T-helper 1 cell treated with Interleukin-12 subunit alpha and Interleukin-12 subunit beta and Interleukin-4 antibody, amounts not matched to agents 30 μg/mL and 1 μg/mL, for 36 hours (primary cell): ENCODE measurements at regions not wholly inside any gene's neighbourhood (a gene's known extent, or its start where the extent isn't known, plus 50 kb on each side); places are given as distances from the start of the nearest gene placed in this dataset.

Experiments
- H3K27ac Mint-ChIP-seq: one replicate; pipeline ENCODE4 v1.8.0; 2021; ENCODE audit warnings: mild to moderate bottlenecking, mixed read lengths
- H3K27me3 Mint-ChIP-seq: one replicate; pipeline ENCODE4 v1.8.0; 2021; ENCODE audit warnings: low read depth, mixed read lengths
- H3K36me3 Mint-ChIP-seq: one replicate; pipeline ENCODE4 v1.8.0; 2021; ENCODE audit warnings: low read depth, mixed read lengths
- H3K4me1 Mint-ChIP-seq: one replicate; pipeline ENCODE4 v1.8.0; 2021; ENCODE audit warnings: low read depth, mixed read lengths
- H3K4me3 Mint-ChIP-seq: one replicate; pipeline ENCODE4 v1.8.0; 2021; ENCODE audit warnings: mild to moderate bottlenecking, moderate library complexity, mixed read lengths
- H3K9me3 Mint-ChIP-seq: one replicate; pipeline ENCODE4 v1.8.0; 2021; ENCODE audit warnings: mixed read lengths

GRCh38 chr1:38580594-38580993 is 279.0 kb downstream of the RRAGC start:
- Mint-ChIP-seq H3K27ac (no peak overlapping the region), H3K4me1 (peaks cover 13% of the 10 kb centered on the region), H3K27me3 (peaks cover 66% of the 10 kb centered on the region), H3K36me3 (peaks cover 3% of the 10 kb centered on the region), H3K9me3 (peaks cover 4% of the 10 kb centered on the region), H3K4me3 (no peak overlapping the region)

- Mint-ChIP-seq H3K4me3 (no peak overlapping the region), H3K27me3 (peaks cover 67% of the 10 kb centered on the region), H3K36me3 (peaks cover 3% of the 10 kb centered on the region)
Measured at GRCh38 chr1:38579056-38579455, 280.5 kb downstream of the RRAGC start.

GRCh38 chr1:38578271-38578951 is 281.2 kb downstream of the RRAGC start:
- Mint-ChIP-seq H3K4me3 (peak overlapping the region; percentile 68), H3K36me3 (peaks cover 3% of the 10 kb centered on the region), H3K27ac (no peak overlapping the region), H3K4me1 (peaks cover 6% of the 10 kb centered on the region), H3K9me3 (peaks cover 3% of the 10 kb centered on the region), H3K27me3 (peaks cover 61% of the 10 kb centered on the region)

More at GRCh38 chr1:38579056-38579455, 280.5 kb downstream of the RRAGC start:
- Mint-ChIP-seq H3K27ac (no peak overlapping the region), H3K9me3 (peaks cover 4% of the 10 kb centered on the region), H3K4me1 (peaks cover 6% of the 10 kb centered on the region)

GRCh38 chr1:38577937-38578270 is 281.7 kb downstream of the RRAGC start:
- H3K4me3 Mint-ChIP-seq, result peak overlapping the region; percentile 68

GRCh38 chr1:38577385-38577784 is 282.2 kb downstream of the RRAGC start:
- no peak overlapping the region for H3K4me3 Mint-ChIP-seq
- peaks cover 59% of the 10 kb centered on the region for H3K27me3 Mint-ChIP-seq
- peaks cover 3% of the 10 kb centered on the region for H3K36me3 Mint-ChIP-seq
- no peak overlapping the region for H3K27ac Mint-ChIP-seq
- no peaks in the 10 kb centered on the region for H3K9me3 Mint-ChIP-seq
- H3K4me1 Mint-ChIP-seq, result peaks cover 6% of the 10 kb centered on the region

More at GRCh38 chr1:38577937-38578270, 281.7 kb downstream of the RRAGC start:
- Mint-ChIP-seq H3K27ac (no peak overlapping the region), H3K27me3 (peaks cover 61% of the 10 kb centered on the region), H3K9me3 (no peaks in the 10 kb centered on the region), H3K36me3 (peaks cover 3% of the 10 kb centered on the region), H3K4me1 (peaks cover 6% of the 10 kb centered on the region)

- Mint-ChIP-seq H3K36me3 (peaks cover 3% of the 10 kb centered on the region), H3K27me3 (peaks cover 62% of the 10 kb centered on the region), H3K4me3 (no peak overlapping the region), H3K27ac (no peak overlapping the region), H3K9me3 (no peaks in the 10 kb centered on the region), H3K4me1 (peaks cover 6% of the 10 kb centered on the region)
Measured at GRCh38 chr1:38576241-38576640, 283.3 kb downstream of the RRAGC start.

- Mint-ChIP-seq H3K4me1 (peaks cover 1% of the 10 kb centered on the region), H3K9me3 (no peaks in the 10 kb centered on the region), H3K27me3 (peaks cover 52% of the 10 kb centered on the region), H3K4me3 (no peak overlapping the region), H3K36me3 (no peaks in the 10 kb centered on the region), H3K27ac (no peak overlapping the region)
Measured at GRCh38 chr1:38571726-38572125, 287.8 kb downstream of the RRAGC start.

- Mint-ChIP-seq H3K27me3 (peaks cover 55% of the 10 kb centered on the region), H3K9me3 (no peaks in the 10 kb centered on the region), H3K4me1 (no peaks in the 10 kb centered on the region), H3K27ac (no peak overlapping the region), H3K4me3 (no peak overlapping the region), H3K36me3 (no peaks in the 10 kb centered on the region)
Measured at GRCh38 chr1:38570657-38570975, 289.0 kb downstream of the RRAGC start.

GRCh38 chr1:38569932-38570656 is 289.5 kb downstream of the RRAGC start:
- H3K9me3 Mint-ChIP-seq, result no peaks in the 10 kb centered on the region
- no peak overlapping the region for H3K4me3 Mint-ChIP-seq
- H3K4me1 Mint-ChIP-seq, result no peaks in the 10 kb centered on the region
- H3K27me3 Mint-ChIP-seq, result peaks cover 57% of the 10 kb centered on the region
- H3K36me3 Mint-ChIP-seq, result no peaks in the 10 kb centered on the region
- H3K27ac Mint-ChIP-seq, result no peak overlapping the region

GRCh38 chr1:38568061-38568857 is 291.3 kb downstream of the RRAGC start:
- peaks cover 68% of the 10 kb centered on the region for H3K27me3 Mint-ChIP-seq

GRCh38 chr1:38567401-38567800 is 292.2 kb downstream of the RRAGC start:
- peaks cover 20% of the 10 kb centered on the region for H3K4me1 Mint-ChIP-seq

More at GRCh38 chr1:38568061-38568857, 291.3 kb downstream of the RRAGC start:
- Mint-ChIP-seq H3K4me1 (peaks cover 13% of the 10 kb centered on the region), H3K36me3 (no peaks in the 10 kb centered on the region), H3K27ac (no peak overlapping the region), H3K4me3 (no peak overlapping the region), H3K9me3 (no peaks in the 10 kb centered on the region)

GRCh38 chr1:38565020-38565491 is 294.5 kb downstream of the RRAGC start:
- Mint-ChIP-seq H3K4me3 (no peak overlapping the region), H3K4me1 (peaks cover 35% of the 10 kb centered on the region), H3K36me3 (peaks cover 7% of the 10 kb centered on the region), H3K27me3 (peaks cover 69% of the 10 kb centered on the region), H3K9me3 (no peaks in the 10 kb centered on the region), H3K27ac (no peak overlapping the region)

More at GRCh38 chr1:38567401-38567800, 292.2 kb downstream of the RRAGC start:
- no peaks in the 10 kb centered on the region for H3K9me3 Mint-ChIP-seq
- peaks cover 75% of the 10 kb centered on the region for H3K27me3 Mint-ChIP-seq
- H3K4me3 Mint-ChIP-seq, result no peak overlapping the region
- H3K27ac Mint-ChIP-seq, result no peak overlapping the region
- H3K36me3 Mint-ChIP-seq, result peaks cover 5% of the 10 kb centered on the region

GRCh38 chr1:38563942-38564735 is 295.4 kb downstream of the RRAGC start:
- Mint-ChIP-seq H3K4me3 (peak overlapping the region; percentile 8), H3K9me3 (no peaks in the 10 kb centered on the region), H3K36me3 (peaks cover 7% of the 10 kb centered on the region), H3K4me1 (peaks cover 43% of the 10 kb centered on the region), H3K27ac (no peak overlapping the region), H3K27me3 (peaks cover 61% of the 10 kb centered on the region)

- peaks cover 65% of the 10 kb centered on the region for H3K27me3 Mint-ChIP-seq
- peaks cover 7% of the 10 kb centered on the region for H3K36me3 Mint-ChIP-seq
- H3K4me3 Mint-ChIP-seq, result no peak overlapping the region
- H3K9me3 Mint-ChIP-seq, result no peaks in the 10 kb centered on the region
- peaks cover 59% of the 10 kb centered on the region for H3K4me1 Mint-ChIP-seq
- no peak overlapping the region for H3K27ac Mint-ChIP-seq
Measured at GRCh38 chr1:38561725-38562124, 297.8 kb downstream of the RRAGC start.
